DOHH2 (cell line): ENCODE measurements at regions not wholly inside any gene's neighbourhood (a gene's known extent, or its start where the extent isn't known, plus 50 kb on each side); places are given as distances from the start of the nearest gene placed in this dataset.

Experiments used
- CTCF ChIP-seq: fragments of 200-600 bp; sonication (generic); IDR thresholded peaks from one replicate; pipeline ENCODE4 v1.5.1; 2014; ENCODE audit warnings: antibody characterized with exemption, mild to moderate bottlenecking, low read depth, low read length; ENCODE audit not compliant: poor library complexity, severe bottlenecking
- EZH2phosphoT487 ChIP-seq: fragments of 200-600 bp; sonication (generic); IDR thresholded peaks from 2 replicates; pipeline ENCODE4 v1.6.1; 2017; ENCODE audit warnings: borderline replicate concordance, mild to moderate bottlenecking, antibody characterized with exemption, low read length, moderate library complexity, mixed read lengths

GRCh38 chr4:170243662-170244288 lies 154.0 kb upstream of the AADAT start:
- no peak for TF ChIP-seq CTCF
- no peak for TF ChIP-seq EZH2phosphoT487
